Activated T-helper 2 cell treated with anti-CD3 and anti-CD28 coated beads, Interferon-gamma antibody, Interleukin-2, Interleukin-4, amounts not matched to agents 10 μg/mL and 5 μg/mL and 100 μg/mL, durations not matched to agents 14 hours and 24 hours and 36 hours (primary cell): ENCODE measurements at regions not wholly inside any gene's neighbourhood (a gene's known extent, or its start where the extent isn't known, plus 50 kb on each side); places are given as distances from the start of the nearest gene placed in this dataset.
"Not testable (repeated sequence)": the region's sequence is repeated elsewhere in the genome, so short reads cannot be mapped to it uniquely, and the experiment has no call there.

Experiments
- DNase-seq: peaks from one replicate; pipeline ENCODE4 v3.0.0; 2021; ENCODE audit warnings: low spot score
- H3K27ac Mint-ChIP-seq: one replicate; pipeline ENCODE4 v1.8.0; 2021; ENCODE audit warnings: mixed read lengths
- H3K27me3 Mint-ChIP-seq: one replicate; pipeline ENCODE4 v1.8.0; 2021; ENCODE audit warnings: low read depth, mixed read lengths
- H3K36me3 Mint-ChIP-seq: one replicate; pipeline ENCODE4 v1.8.0; 2021; ENCODE audit warnings: low read depth, mixed read lengths
- H3K4me1 Mint-ChIP-seq: one replicate; pipeline ENCODE4 v1.8.0; 2021; ENCODE audit warnings: low read depth, mixed read lengths
- H3K4me3 Mint-ChIP-seq: one replicate; pipeline ENCODE4 v1.8.0; 2021; ENCODE audit warnings: low read depth, mild to moderate bottlenecking, moderate library complexity, mixed read lengths
- H3K9me3 Mint-ChIP-seq: one replicate; pipeline ENCODE4 v1.8.0; 2021; ENCODE audit warnings: mixed read lengths
- intact Hi-C: fragments of 100-400 bp; cut with micrococcal nuclease; formaldehyde crosslinking; loops from one replicate; pipeline ENCODE4 v1.15.1; 2023

GRCh38 chr3:170700054-170700404 lies 114.2 kb upstream of the SLC7A14 start:
- intact Hi-C loops = no loop called here
- no peaks in the 10 kb centered on the region for H3K27me3 Mint-ChIP-seq
- no peaks in the 10 kb centered on the region for H3K9me3 Mint-ChIP-seq
- H3K4me3 Mint-ChIP-seq = no peak overlapping the region
- no peaks in the 10 kb centered on the region for H3K36me3 Mint-ChIP-seq
- DNase-seq = no peak
- peaks cover 14% of the 10 kb centered on the region for H3K4me1 Mint-ChIP-seq
- H3K27ac Mint-ChIP-seq = no peak overlapping the region

DNA sequence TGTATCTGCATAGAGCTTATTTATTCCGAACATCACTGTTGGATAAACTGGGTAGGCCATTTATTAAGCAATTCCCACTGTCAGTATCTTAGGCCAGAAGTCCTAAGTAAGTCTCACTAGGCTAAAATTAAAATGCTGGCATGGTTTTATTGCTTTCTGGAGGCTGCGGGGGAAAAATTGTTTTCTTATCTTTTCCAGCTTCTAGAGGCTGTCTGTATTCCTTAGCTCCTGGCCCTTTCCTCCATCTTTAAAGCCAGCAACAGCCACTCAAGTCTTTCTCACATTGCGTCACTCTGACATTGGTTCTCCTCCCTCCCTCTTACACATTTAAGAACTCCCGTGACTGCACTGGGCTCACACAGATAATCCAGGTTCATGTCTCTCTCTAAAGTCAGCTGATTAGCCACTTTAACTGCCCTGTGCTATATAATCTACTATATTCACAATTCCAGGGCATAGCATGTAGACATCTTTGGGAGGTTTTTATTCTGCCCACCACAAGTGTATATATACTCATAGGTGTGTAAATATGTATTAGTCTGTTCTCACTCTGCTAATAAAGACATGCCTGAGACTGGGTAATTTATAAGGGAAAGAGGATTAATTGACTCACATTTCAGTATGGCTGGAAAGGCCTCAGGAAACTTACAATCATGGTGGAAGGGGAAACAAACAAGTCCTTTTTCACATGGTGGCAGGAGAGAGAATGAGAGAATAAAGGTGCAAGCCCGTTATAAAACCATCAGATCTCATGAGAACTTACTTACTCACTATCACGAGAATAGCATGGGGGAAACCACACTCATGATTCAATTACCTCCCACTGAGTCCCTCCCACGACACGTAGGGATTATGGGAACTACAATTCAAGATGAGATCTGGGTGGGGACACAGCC lies 113.5 kb upstream of the SLC7A14 start:
- no peaks in the 10 kb centered on the region for H3K27me3 Mint-ChIP-seq
- peaks cover 14% of the 10 kb centered on the region for H3K4me1 Mint-ChIP-seq
- no peak overlapping the region for H3K4me3 Mint-ChIP-seq
- no peaks in the 10 kb centered on the region for H3K36me3 Mint-ChIP-seq
- no peak for DNase-seq
- no peaks in the 10 kb centered on the region for H3K9me3 Mint-ChIP-seq
- intact Hi-C loops = no loop called here
- no peak overlapping the region for H3K27ac Mint-ChIP-seq

- Mint-ChIP-seq H3K4me3 (no peak overlapping the region), H3K27ac (no peak overlapping the region), H3K27me3 (no peaks in the 10 kb centered on the region), H3K9me3 (no peaks in the 10 kb centered on the region), H3K36me3 (no peaks in the 10 kb centered on the region), H3K4me1 (peaks cover 15% of the 10 kb centered on the region)
- intact Hi-C loops = no loop called here
- DNase-seq = no peak
Measured at GRCh38 chr3:170697908-170698307, 112.0 kb upstream of the SLC7A14 start.

DNA sequence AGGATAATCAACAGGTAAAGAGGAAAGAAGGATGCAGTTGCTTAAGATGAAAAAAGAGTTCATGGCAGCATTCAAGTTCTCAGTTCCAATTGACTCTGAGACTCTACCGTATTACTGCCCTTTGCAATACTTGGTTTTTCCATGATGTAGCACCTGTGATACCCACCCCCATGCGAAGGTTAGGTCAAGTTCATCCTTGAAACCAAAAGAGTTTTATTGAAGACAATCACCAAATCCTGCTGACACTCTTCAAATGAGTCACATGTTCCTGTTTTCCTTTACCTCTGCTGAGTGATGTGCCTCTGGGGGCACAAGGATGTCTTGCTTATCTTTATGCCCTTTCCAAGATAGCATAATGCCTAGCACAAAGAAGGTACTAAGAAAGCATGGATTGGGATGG lies 111.3 kb upstream of the SLC7A14 start:
- H3K27ac Mint-ChIP-seq = no peak overlapping the region
- H3K9me3 Mint-ChIP-seq = no peaks in the 10 kb centered on the region
- no peaks in the 10 kb centered on the region for H3K27me3 Mint-ChIP-seq
- no peak overlapping the region for H3K4me3 Mint-ChIP-seq
- no peak for DNase-seq
- no peaks in the 10 kb centered on the region for H3K36me3 Mint-ChIP-seq
- peaks cover 18% of the 10 kb centered on the region for H3K4me1 Mint-ChIP-seq
- intact Hi-C loops = no loop called here

DNA sequence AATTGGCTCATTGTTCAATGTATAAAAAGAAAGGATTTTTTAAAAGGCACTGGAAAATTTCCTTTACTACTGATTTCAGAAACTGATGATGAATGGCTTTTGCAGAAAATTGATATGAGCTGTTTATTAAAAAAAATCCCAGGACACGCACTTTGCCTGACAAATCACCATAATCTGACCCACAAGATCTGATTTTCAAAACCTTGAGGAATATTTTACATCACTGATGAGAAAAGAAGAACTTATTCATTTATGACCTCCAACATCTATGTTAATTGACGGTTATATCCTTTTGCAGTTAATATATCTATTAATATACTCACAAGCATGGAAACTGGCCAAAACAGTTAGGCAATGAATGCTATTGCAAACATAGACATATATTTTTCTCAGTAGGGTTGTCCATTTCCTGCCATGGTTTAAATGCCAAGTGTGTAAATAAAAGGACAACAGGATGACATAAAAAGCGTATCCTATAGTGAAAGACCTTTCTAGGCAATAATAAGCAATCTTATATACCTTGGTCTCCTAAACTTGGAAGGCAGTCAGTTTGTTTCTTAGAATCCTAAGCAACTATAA lies 109.7 kb upstream of the SLC7A14 start:
- no peak for DNase-seq
- Mint-ChIP-seq H3K9me3 (no peaks in the 10 kb centered on the region), H3K4me3 (no peak overlapping the region), H3K4me1 (peaks cover 18% of the 10 kb centered on the region), H3K27me3 (no peaks in the 10 kb centered on the region), H3K36me3 (no peaks in the 10 kb centered on the region), H3K27ac (no peak overlapping the region)
- intact Hi-C loops = no loop called here

DNA sequence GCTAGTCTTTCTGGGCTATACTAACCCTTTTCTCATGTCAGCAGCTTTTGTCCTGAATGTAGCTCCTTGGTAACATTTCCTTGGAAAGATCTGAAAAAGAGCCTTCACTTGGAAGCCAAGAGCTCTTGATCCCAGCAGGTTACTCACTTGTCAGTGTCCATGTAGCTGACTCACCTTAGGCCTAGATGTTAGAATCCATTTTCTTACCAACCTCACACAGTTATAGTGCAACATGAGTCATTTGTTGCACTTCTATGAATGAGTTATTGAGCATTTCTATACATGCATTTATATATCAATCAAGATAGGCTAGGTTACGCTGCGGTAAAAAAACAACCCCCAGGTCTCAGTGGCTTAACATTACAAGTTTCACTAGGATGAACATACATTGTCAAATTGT lies 106.8 kb upstream of the SLC7A14 start:
- H3K36me3 Mint-ChIP-seq = no peaks in the 10 kb centered on the region
- no peak for DNase-seq
- peak overlapping the region; percentile 37 for H3K27ac Mint-ChIP-seq
- H3K27me3 Mint-ChIP-seq = no peaks in the 10 kb centered on the region
- peaks cover 13% of the 10 kb centered on the region for H3K4me1 Mint-ChIP-seq
- no peak overlapping the region for H3K4me3 Mint-ChIP-seq
- intact Hi-C loops = loop anchor here (5.0 kb wide), 3 partner anchors 60 to 275 kb away; partner anchors contain the start of gene CLDN11
- H3K9me3 Mint-ChIP-seq = no peaks in the 10 kb centered on the region

- no peak overlapping the region for H3K4me3 Mint-ChIP-seq
- DNase-seq = no peak
- intact Hi-C loops = loop anchor here (5.0 kb wide), 3 partner anchors 58 to 273 kb away; partner anchors contain the start of gene CLDN11
- H3K36me3 Mint-ChIP-seq = no peaks in the 10 kb centered on the region
- no peaks in the 10 kb centered on the region for H3K27me3 Mint-ChIP-seq
- no peaks in the 10 kb centered on the region for H3K9me3 Mint-ChIP-seq
- H3K4me1 Mint-ChIP-seq = peaks cover 5% of the 10 kb centered on the region
- H3K27ac Mint-ChIP-seq = no peak overlapping the region
Measured at GRCh38 chr3:170690661-170690981, 104.7 kb upstream of the SLC7A14 start.

GRCh38 chr3:170689893-170690660 lies 104.2 kb upstream of the SLC7A14 start:
- H3K27me3 Mint-ChIP-seq = no peaks in the 10 kb centered on the region
- H3K36me3 Mint-ChIP-seq = no peaks in the 10 kb centered on the region
- H3K4me3 Mint-ChIP-seq = no peak overlapping the region
- H3K4me1 Mint-ChIP-seq = peaks cover 5% of the 10 kb centered on the region
- intact Hi-C loops = loop anchor here (5.0 kb wide), 3 partner anchors 58 to 273 kb away; partner anchors contain the start of gene CLDN11
- no peaks in the 10 kb centered on the region for H3K9me3 Mint-ChIP-seq
- H3K27ac Mint-ChIP-seq = no peak overlapping the region
- DNase-seq = peak; percentile 20

- no peaks in the 10 kb centered on the region for H3K36me3 Mint-ChIP-seq
- no peaks in the 10 kb centered on the region for H3K27me3 Mint-ChIP-seq
- no peak overlapping the region for H3K4me3 Mint-ChIP-seq
- DNase-seq = no peak
- no peak overlapping the region for H3K27ac Mint-ChIP-seq
- intact Hi-C loops = no loop called here
- H3K9me3 Mint-ChIP-seq = no peaks in the 10 kb centered on the region
- peaks cover 5% of the 10 kb centered on the region for H3K4me1 Mint-ChIP-seq
Measured at GRCh38 chr3:170689296-170689829, 103.5 kb upstream of the SLC7A14 start.

DNA sequence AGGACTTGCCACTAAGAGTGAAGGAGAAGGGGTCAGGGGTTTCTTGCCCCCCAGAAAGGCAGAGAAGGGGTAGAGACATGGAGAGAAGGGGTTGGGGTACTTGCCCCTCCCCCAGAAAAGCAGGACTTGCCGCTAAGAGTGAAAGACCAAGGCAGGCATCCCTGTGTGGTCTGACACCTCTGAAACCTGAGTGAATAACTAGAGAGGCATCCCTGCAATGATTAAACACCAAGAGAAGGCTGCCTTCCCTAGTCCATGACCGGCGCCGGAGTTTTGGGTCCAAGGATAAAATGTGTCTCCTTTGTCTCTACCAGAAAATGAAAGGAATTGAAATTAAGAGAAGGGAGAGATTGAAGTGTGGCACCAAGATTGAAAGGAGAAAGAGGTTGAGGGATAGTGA lies 102.3 kb upstream of the SLC7A14 start:
- intact Hi-C loops, DNase-seq, H3K4me1 Mint-ChIP-seq, H3K9me3 Mint-ChIP-seq, H3K4me3 Mint-ChIP-seq, H3K27ac Mint-ChIP-seq, H3K36me3 Mint-ChIP-seq, H3K27me3 Mint-ChIP-seq: not testable (repeated sequence)

DNA sequence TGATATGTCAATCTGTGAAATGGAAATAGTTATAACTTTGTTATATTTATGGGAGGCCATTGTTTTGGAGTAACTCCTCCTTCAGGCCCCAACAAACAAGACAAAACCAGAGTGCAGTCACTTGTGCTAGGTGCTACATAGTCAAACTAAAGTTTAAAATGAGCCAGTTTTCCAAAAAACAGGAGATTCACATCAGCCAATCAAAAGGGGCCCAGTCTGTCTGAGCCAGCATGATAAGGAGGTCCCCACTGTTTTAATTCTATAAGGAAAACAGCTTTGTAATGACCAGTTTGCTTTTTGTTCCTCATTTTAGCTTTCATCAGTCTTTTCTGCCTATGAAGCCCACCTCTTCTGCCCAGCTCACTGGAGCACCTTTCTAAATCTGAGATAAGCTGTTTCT lies 94.7 kb upstream of the SLC7A14 start:
- peaks cover 8% of the 10 kb centered on the region for H3K27me3 Mint-ChIP-seq
- no peaks in the 10 kb centered on the region for H3K9me3 Mint-ChIP-seq
- no peaks in the 10 kb centered on the region for H3K4me1 Mint-ChIP-seq
- H3K4me3 Mint-ChIP-seq = no peak overlapping the region
- no peak overlapping the region for H3K27ac Mint-ChIP-seq
- no peaks in the 10 kb centered on the region for H3K36me3 Mint-ChIP-seq
- intact Hi-C loops = no loop called here
- no peak for DNase-seq

DNA sequence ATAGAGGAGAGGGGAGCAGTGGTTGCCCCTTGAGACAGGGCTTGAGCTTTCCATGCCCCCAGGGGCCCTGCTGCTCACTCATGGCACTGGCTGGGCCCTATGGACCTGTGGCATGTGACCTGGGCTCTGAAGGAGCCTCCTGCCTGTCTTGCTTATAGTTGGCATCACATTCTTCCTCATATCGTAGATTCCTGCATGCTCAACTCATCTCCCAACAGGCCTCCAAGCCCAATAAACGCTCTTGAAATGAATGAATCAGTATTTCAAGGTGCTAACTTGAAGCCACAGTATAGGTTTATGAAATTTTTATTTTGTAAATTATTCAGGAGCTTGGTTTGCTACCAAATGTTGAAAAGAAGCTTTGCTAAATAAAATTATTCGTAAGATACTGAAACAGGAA lies 93.3 kb upstream of the SLC7A14 start:
- H3K36me3 Mint-ChIP-seq = no peaks in the 10 kb centered on the region
- H3K9me3 Mint-ChIP-seq = no peaks in the 10 kb centered on the region
- H3K4me3 Mint-ChIP-seq = no peak overlapping the region
- DNase-seq = no peak
- H3K27me3 Mint-ChIP-seq = peaks cover 8% of the 10 kb centered on the region
- intact Hi-C loops = no loop called here
- no peaks in the 10 kb centered on the region for H3K4me1 Mint-ChIP-seq
- H3K27ac Mint-ChIP-seq = no peak overlapping the region

GRCh38 chr3:170670504-170670903 lies 84.6 kb upstream of the SLC7A14 start:
- Mint-ChIP-seq H3K27me3 (peaks cover 1% of the 10 kb centered on the region), H3K27ac (no peak overlapping the region), H3K9me3 (no peaks in the 10 kb centered on the region), H3K4me3 (no peak overlapping the region), H3K4me1 (no peaks in the 10 kb centered on the region), H3K36me3 (no peaks in the 10 kb centered on the region)
- intact Hi-C loops = no loop called here
- DNase-seq = no peak
